ENCODE measurements at regions not wholly inside any gene's neighbourhood (a gene's known extent, or its start where the extent isn't known, plus 50 kb on each side); places are given as distances from the start of the nearest gene placed in this dataset.

DNA sequence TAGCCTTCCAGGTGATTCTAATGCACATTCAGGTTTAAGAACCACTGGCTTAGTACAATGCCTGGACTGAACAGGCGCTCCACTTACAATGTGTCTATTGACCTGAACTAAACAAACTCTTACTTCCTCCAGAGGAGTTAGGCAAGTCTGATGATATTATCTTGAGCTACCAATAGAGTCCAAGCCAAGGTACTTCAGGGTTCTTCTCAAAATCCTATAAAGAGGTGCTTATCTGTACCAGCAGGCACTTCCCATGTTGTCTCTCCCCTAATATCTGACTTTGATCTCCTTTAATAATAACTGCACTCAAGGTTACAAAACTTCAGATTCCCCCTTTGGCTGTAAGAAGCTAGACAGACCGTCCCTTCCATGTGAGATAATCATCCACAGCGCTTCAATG lies 157.0 kb upstream of the SVIL start:
- TF ChIP-seq, protein P1, sequence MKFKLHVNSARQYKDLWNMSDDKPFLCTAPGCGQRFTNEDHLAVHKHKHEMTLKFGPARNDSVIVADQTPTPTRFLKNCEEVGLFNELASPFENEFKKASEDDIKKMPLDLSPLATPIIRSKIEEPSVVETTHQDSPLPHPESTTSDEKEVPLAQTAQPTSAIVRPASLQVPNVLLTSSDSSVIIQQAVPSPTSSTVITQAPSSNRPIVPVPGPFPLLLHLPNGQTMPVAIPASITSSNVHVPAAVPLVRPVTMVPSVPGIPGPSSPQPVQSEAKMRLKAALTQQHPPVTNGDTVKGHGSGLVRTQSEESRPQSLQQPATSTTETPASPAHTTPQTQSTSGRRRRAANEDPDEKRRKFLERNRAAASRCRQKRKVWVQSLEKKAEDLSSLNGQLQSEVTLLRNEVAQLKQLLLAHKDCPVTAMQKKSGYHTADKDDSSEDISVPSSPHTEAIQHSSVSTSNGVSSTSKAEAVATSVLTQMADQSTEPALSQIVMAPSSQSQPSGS (tag by site-specific recombination; IDR thresholded peaks at IDR 0.05; ENCODE audit: low read depth), result no peak
- TF ChIP-seq WT1 (tag by site-specific recombination; IDR thresholded peaks at IDR 0.05), result no peak
- no peak for TF ChIP-seq ZNF266 (tag by site-specific recombination; IDR thresholded peaks at IDR 0.05; ENCODE audit: low read depth)
- no peak for TF ChIP-seq BCL11B (tag by site-specific recombination; IDR thresholded peaks at IDR 0.05; ENCODE audit: low read depth)
- Histone ChIP-seq H3K27ac (ENCODE audit: extremely low read depth, low read depth, low read length) (no peak overlapping the region), H3K36me3 (ENCODE audit: control insufficient read depth in 2 of 2, insufficient read depth in 1 of 2, low read length in 2 of 2) (no peaks in the 10 kb centered on the region), H3K4me3 (ENCODE audit: low read depth, low read length) (no peak overlapping the region), H3K9me3 (ENCODE audit: control insufficient read depth, insufficient read depth, low read depth, low read length) (no peaks in the 10 kb centered on the region), H3K4me1 (ENCODE audit: control insufficient read depth, insufficient read depth, low read length) (no peaks in the 10 kb centered on the region)
- ChIA-PET POLR2A (no interaction called here), CTCF (no interaction called here)

DNA sequence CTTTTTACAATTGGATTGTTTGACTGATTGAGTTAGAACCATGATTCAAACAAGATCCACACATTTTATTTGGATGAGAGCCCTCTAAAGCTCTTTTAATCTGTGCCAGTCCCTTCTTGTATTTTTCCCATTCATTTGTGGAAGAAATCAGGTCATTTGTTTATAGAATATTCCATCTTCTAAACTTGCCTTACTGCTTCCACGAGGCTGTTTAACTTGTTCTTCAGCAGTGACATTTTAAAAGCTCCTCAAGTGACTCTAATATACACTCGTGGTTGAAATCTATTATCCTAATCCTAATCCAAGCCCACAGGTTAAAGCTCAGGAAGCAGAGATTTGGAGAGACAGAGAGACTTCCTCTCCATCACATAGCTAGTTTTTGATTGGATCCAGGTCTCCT lies 155.4 kb upstream of the SVIL start:
- Histone ChIP-seq H3K4me1 (ENCODE audit: control insufficient read depth, insufficient read depth, low read length) (no peaks in the 10 kb centered on the region), H3K27ac (ENCODE audit: extremely low read depth, low read depth, low read length) (no peak overlapping the region), H3K4me3 (ENCODE audit: low read depth, low read length) (no peak overlapping the region), H3K36me3 (ENCODE audit: control insufficient read depth in 2 of 2, insufficient read depth in 1 of 2, low read length in 2 of 2) (no peaks in the 10 kb centered on the region), H3K9me3 (ENCODE audit: control insufficient read depth, insufficient read depth, low read depth, low read length) (no peaks in the 10 kb centered on the region)
- ChIA-PET POLR2A (no interaction called here), CTCF (interaction anchor here (0.6 to 0.7 kb wide), 2 partner anchors 187 to 310 kb away, joined by 4 read pairs; no protein-coding TSS in a partner anchor)
- TF ChIP-seq ZNF530 (tag by site-specific recombination; IDR thresholded peaks at IDR 0.05; ENCODE audit: low read depth) (no peak), ZNF596 (tag by site-specific recombination; IDR thresholded peaks at IDR 0.05) (no peak), ZNF366 (tag by site-specific recombination; conservative IDR thresholded peaks at IDR 0.05) (no peak), ZFP37 (tag by site-specific recombination; IDR thresholded peaks at IDR 0.05) (no peak), ZNF155 (tag by site-specific recombination; IDR thresholded peaks at IDR 0.05) (no peak), ZNF701 (tag by site-specific recombination; IDR thresholded peaks at IDR 0.05) (no peak), KLF9 (tag by site-specific recombination; IDR thresholded peaks at IDR 0.05; ENCODE audit: low read depth) (no peak), ZNF16 (tag by site-specific recombination; IDR thresholded peaks at IDR 0.05; ENCODE audit: low read depth) (no peak), YY1 (tag by site-specific recombination; IDR thresholded peaks at IDR 0.05) (no peak), ZSCAN23 (tag by site-specific recombination; IDR thresholded peaks at IDR 0.05) (no peak), KLF16 (tag by site-specific recombination; IDR thresholded peaks at IDR 0.05) (no peak)

DNA sequence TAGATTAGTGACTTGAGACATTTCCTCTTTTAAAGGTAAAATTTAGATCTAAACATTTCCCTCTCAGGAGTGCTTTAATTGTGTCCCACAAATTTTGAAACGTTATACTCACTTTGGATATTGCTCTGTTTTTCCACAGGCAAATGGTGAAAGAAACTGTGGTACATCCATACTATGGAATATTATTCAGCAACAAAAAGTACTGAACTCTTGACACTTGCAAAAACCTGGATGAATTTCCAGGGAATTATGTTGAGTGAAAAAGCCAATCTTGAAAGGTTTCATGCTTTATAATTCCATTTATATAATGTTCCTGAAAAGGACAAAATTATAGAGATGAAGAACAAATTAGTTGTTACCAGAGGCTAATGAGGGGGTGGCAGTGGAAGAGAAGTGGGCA lies 153.3 kb upstream of the SVIL start:
- H3K9me3 ChIP-seq (ENCODE audit: control insufficient read depth, insufficient read depth, low read depth, low read length), result no peaks in the 10 kb centered on the region
- peaks cover 10% of the 10 kb centered on the region for H3K4me1 ChIP-seq (ENCODE audit: control insufficient read depth, insufficient read depth, low read length)
- TF ChIP-seq ZNF146 (tag by site-specific recombination; IDR thresholded peaks at IDR 0.05) (peak; percentile 78), SETDB1 (IDR thresholded peaks at IDR 0.05; ENCODE audit: insufficient read length, low read length) (peak; percentile 22), ZBTB7A (tag by site-specific recombination; IDR thresholded peaks at IDR 0.05; ENCODE audit: low read depth) (no peak)
- TF ChIP-seq, protein P2, sequence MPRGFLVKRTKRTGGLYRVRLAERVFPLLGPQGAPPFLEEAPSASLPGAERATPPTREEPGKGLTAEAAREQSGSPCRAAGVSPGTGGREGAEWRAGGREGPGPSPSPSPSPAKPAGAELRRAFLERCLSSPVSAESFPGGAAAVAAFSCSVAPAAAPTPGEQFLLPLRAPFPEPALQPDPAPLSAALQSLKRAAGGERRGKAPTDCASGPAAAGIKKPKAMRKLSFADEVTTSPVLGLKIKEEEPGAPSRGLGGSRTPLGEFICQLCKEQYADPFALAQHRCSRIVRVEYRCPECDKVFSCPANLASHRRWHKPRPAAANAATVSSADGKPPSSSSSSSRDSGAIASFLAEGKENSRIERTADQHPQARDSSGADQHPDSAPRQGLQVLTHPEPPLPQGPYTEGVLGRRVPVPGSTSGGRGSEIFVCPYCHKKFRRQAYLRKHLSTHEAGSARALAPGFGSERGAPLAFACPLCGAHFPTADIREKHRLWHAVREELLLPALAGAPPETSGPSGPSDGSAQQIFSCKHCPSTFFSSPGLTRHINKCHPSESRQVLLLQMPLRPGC (tag by site-specific recombination; IDR thresholded peaks at IDR 0.05), result no peak
- POLR2A ChIA-PET, result no interaction called here
- CTCF ChIA-PET, result no interaction called here
- no peak overlapping the region for H3K4me3 ChIP-seq (ENCODE audit: low read depth, low read length)
- H3K36me3 ChIP-seq (ENCODE audit: control insufficient read depth in 2 of 2, insufficient read depth in 1 of 2, low read length in 2 of 2), result no peaks in the 10 kb centered on the region
- no peak overlapping the region for H3K27ac ChIP-seq (ENCODE audit: extremely low read depth, low read depth, low read length)
